ENCODE measurements at regions not wholly inside any gene's neighbourhood (a gene's known extent, or its start where the extent isn't known, plus 50 kb on each side); places are given as distances from the start of the nearest gene placed in this dataset.

DNA sequence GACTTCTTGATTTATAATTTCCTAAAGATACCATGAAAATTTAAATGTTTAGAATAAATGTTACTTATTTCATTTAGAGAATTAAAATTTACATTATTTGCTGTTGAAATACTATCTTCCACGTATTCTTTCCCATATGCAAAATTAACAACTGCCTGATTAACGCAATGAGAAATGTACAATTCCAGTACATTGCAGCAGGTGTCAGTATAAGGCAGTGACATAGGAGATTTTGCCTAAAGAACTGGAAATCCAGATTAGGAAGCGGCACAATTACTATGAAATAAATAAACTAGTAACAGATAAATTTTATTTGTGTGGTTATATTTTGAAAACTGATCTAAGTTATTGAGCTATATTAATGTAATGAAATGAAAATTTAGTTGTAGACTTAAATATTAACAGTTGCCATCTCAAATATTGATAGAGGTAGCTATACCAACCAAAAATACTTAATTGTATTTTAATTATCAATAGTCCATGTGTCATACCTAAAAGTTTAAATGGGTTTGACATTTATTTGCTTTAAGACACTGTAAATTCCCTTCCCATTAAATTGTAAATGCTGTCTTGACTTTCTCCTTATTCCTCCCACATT, 300.2 kb downstream of the UTRN start:
- H3K36me3 Mint-ChIP-seq (ENCODE audit: low read depth), result peaks cover 32% of the 10 kb centered on the region
- POLR2A ChIA-PET, result interaction anchor here (0.9 kb wide), 1 partner anchor 226 kb away, joined by 3 read pairs; no protein-coding TSS in a partner anchor
- H3K4me1 Mint-ChIP-seq (ENCODE audit: low read depth), result peaks cover 35% of the 10 kb centered on the region
- DNase-seq, result peak in 3 of 14 experiments; percentile 41 to 58 (median 46)
- Histone ChIP-seq H3K27ac (ENCODE audit: low read depth in 1 of 2, low read length in 2 of 2) (no peak overlapping the region), H3K27me3 (ENCODE audit: control insufficient read depth in 1 of 2, insufficient read depth in 2 of 2, low read length in 2 of 2) (no peaks in the 10 kb centered on the region), H3K4me1 (ENCODE audit: insufficient read depth, low read length) (peaks cover 5% of the 10 kb centered on the region), H3K4me3 (ENCODE audit: low read length) (no peak overlapping the region), H3K9me3 (ENCODE audit: control insufficient read depth in 1 of 2, insufficient read depth in 1 of 2, low read length in 2 of 2) (no peaks in the 10 kb centered on the region), H3K36me3 (ENCODE audit: insufficient read depth, low read length) (peaks cover 12% of the 10 kb centered on the region)
- ATAC-seq (ENCODE audit: poor library complexity), result no peak
- intact Hi-C loops (cut with DNase I, micrococcal nuclease), result loop anchor here (1.0 to 10.0 kb wide), 7 partner anchors 149 to 1049 kb away; no protein-coding TSS in a partner anchor
- CTCF ChIA-PET, result no interaction called here
- TF ChIP-seq, protein P1, sequence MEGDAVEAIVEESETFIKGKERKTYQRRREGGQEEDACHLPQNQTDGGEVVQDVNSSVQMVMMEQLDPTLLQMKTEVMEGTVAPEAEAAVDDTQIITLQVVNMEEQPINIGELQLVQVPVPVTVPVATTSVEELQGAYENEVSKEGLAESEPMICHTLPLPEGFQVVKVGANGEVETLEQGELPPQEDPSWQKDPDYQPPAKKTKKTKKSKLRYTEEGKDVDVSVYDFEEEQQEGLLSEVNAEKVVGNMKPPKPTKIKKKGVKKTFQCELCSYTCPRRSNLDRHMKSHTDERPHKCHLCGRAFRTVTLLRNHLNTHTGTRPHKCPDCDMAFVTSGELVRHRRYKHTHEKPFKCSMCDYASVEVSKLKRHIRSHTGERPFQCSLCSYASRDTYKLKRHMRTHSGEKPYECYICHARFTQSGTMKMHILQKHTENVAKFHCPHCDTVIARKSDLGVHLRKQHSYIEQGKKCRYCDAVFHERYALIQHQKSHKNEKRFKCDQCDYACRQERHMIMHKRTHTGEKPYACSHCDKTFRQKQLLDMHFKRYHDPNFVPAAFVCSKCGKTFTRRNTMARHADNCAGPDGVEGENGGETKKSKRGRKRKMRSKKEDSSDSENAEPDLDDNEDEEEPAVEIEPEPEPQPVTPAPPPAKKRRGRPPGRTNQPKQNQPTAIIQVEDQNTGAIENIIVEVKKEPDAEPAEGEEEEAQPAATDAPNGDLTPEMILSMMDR (IDR thresholded peaks at IDR 0.05), result peak; percentile 71
- H3K4me3 Mint-ChIP-seq, result no peak overlapping the region
- H3K27me3 Mint-ChIP-seq, result no peaks in the 10 kb centered on the region
- no peak overlapping the region for H3K27ac Mint-ChIP-seq
- no peaks in the 10 kb centered on the region for H3K9me3 Mint-ChIP-seq

DNA sequence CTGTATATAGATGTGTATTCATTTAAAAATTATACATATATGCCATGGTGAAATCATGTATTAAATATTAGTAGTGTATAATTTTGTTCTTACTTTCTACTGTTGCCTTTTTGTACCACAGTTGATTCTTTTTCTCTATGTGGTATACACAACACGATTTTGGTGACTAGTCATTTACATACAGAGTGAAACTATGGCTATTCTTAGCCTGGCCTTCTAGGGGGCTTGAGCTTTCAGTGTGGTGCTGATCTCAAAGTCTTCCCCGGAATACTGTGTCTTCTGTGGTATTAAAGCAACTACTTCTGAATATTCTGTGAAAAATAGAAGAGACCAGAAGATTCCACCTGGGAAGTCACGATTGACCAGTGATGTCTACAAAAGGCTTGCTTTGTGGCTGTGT, 301.9 kb downstream of the UTRN start:
- Histone ChIP-seq H3K27ac (ENCODE audit: low read depth in 1 of 2, low read length in 2 of 2) (no peak overlapping the region), H3K9me3 (ENCODE audit: control insufficient read depth in 1 of 2, insufficient read depth in 1 of 2, low read length in 2 of 2) (no peaks in the 10 kb centered on the region), H3K4me1 (ENCODE audit: insufficient read depth, low read length) (peaks cover 5% of the 10 kb centered on the region), H3K4me3 (ENCODE audit: low read length) (no peak overlapping the region), H3K36me3 (ENCODE audit: insufficient read depth, low read length) (peaks cover 19% of the 10 kb centered on the region), H3K27me3 (ENCODE audit: control insufficient read depth in 1 of 2, insufficient read depth in 2 of 2, low read length in 2 of 2) (no peaks in the 10 kb centered on the region)
- ChIA-PET POLR2A (interaction anchor here (1.4 kb wide), 1 partner anchor 14 kb away, joined by 3 read pairs; no protein-coding TSS in a partner anchor), CTCF (no interaction called here)
- H3K4me1 Mint-ChIP-seq (ENCODE audit: low read depth), result peaks cover 31% of the 10 kb centered on the region
- peaks cover 37% of the 10 kb centered on the region for H3K36me3 Mint-ChIP-seq (ENCODE audit: low read depth)
- DNase-seq (no peak), ATAC-seq (ENCODE audit: poor library complexity) (no peak)
- no peaks in the 10 kb centered on the region for H3K27me3 Mint-ChIP-seq
- no peaks in the 10 kb centered on the region for H3K9me3 Mint-ChIP-seq
- H3K4me3 Mint-ChIP-seq, result no peak overlapping the region
- TF ChIP-seq, protein P1 (IDR thresholded peaks at IDR 0.05), result no peak
- H3K27ac Mint-ChIP-seq, result no peak overlapping the region
- intact Hi-C loops (cut with DNase I, micrococcal nuclease), result loop anchor here (10.0 kb wide), 4 partner anchors 148 to 1048 kb away; no protein-coding TSS in a partner anchor

DNA sequence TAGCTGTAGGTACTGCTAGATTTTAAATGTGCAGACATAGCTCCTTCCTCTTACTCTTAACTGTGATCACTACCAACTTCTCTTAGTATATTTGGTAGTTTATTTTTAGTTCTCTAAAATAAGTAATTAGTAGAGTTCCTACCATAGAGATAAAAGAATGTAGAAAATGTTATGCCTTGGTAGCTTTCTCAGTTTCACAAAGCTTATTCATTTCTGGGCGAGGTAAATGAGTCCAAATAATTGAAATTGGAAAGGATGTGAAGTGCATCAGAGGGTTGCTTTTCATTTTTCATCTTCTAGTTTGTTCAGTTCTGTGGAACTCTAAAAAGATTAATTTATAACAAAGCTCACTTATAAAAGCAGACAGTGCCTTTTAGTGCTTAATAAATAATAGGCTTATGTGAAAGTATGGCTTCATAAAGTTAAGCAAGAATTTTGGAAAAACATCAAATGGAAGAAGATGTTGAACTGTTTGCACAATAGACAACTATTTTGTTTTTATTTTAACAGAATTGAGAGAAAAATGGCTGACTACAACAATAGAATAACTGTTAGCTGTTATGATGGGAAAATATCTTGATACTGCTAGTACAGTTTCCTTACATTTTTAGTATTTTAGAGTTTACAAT, 303.7 kb downstream of the UTRN start:
- Mint-ChIP-seq H3K27ac (no peak overlapping the region), H3K4me3 (no peak overlapping the region), H3K9me3 (no peaks in the 10 kb centered on the region), H3K36me3 (ENCODE audit: low read depth) (peaks cover 46% of the 10 kb centered on the region), H3K27me3 (no peaks in the 10 kb centered on the region), H3K4me1 (ENCODE audit: low read depth) (peaks cover 20% of the 10 kb centered on the region)
- no peak for ATAC-seq (ENCODE audit: poor library complexity)
- H3K27me3 ChIP-seq (ENCODE audit: control insufficient read depth in 1 of 2, insufficient read depth in 2 of 2, low read length in 2 of 2), result no peaks in the 10 kb centered on the region
- no peak overlapping the region for H3K27ac ChIP-seq (ENCODE audit: low read depth in 1 of 2, low read length in 2 of 2)
- DNase-seq, result no peak
- intact Hi-C loops (cut with DNase I, micrococcal nuclease), result loop anchor here (10.0 kb wide), 4 partner anchors 146 to 1046 kb away; no protein-coding TSS in a partner anchor
- H3K36me3 ChIP-seq (ENCODE audit: insufficient read depth, low read length), result peaks cover 30% of the 10 kb centered on the region
- ChIA-PET CTCF (interaction anchor here (2.0 kb wide), 1 partner anchor 12 kb away, joined by 4 read pairs; no protein-coding TSS in a partner anchor), POLR2A (interaction anchor here (1.1 to 1.8 kb wide), 2 partner anchors 9 to 25 kb away, joined by 3 read pairs; no protein-coding TSS in a partner anchor)
- TF ChIP-seq, protein P1 (IDR thresholded peaks at IDR 0.05), result no peak
- H3K4me1 ChIP-seq (ENCODE audit: insufficient read depth, low read length), result no peaks in the 10 kb centered on the region
- no peak overlapping the region for H3K4me3 ChIP-seq (ENCODE audit: low read length)
- H3K9me3 ChIP-seq (ENCODE audit: control insufficient read depth in 1 of 2, insufficient read depth in 1 of 2, low read length in 2 of 2), result no peaks in the 10 kb centered on the region

All from CD4-positive, alpha-beta T cell (primary cell).